ENCODE measurements at regions not wholly inside any gene's neighbourhood (a gene's known extent, or its start where the extent isn't known, plus 50 kb on each side); places are given as distances from the start of the nearest gene placed in this dataset.

GRCh38 chr12:105427883-105428282, 97.4 kb downstream of the C12orf75 start:
- TF ChIP-seq CTCF (IDR thresholded peaks at IDR 0.05) (no peak), POLR2A (IDR thresholded peaks at IDR 0.05) (no peak), POLR2AphosphoS5 (IDR thresholded peaks at IDR 0.05; ENCODE audit: insufficient read depth in 1 of 2, low read depth in 1 of 2) (no peak)
